CD4-positive, alpha-beta T cell treated with Interleukin-1 beta for 1 hour (primary cell): ENCODE measurements at regions not wholly inside any gene's neighbourhood (a gene's known extent, or its start where the extent isn't known, plus 50 kb on each side); places are given as distances from the start of the nearest gene placed in this dataset.
"Not testable (repeated sequence)": the region's sequence is repeated elsewhere in the genome, so short reads cannot be mapped to it uniquely, and the experiment has no call there.

Experiments used
- DNase-seq, 2 donors: peaks; one replicate each; pipeline ENCODE4 v3.0.0-alpha.2; 2020 to 2022

- DNase-seq = no peak
These were observed 610.9 kb upstream of the CITED2 start for GRCh38 chr6:139985236-139985815.

GRCh38 chr6:139984317-139984716, 609.9 kb upstream of the CITED2 start:
- DNase-seq = no peak

- no peak for DNase-seq
These were observed 609.3 kb upstream of the CITED2 start for GRCh38 chr6:139983555-139984276.

GRCh38 chr6:139982652-139983295, 608.3 kb upstream of the CITED2 start:
- no peak for DNase-seq

GRCh38 chr6:139982195-139982594, 607.7 kb upstream of the CITED2 start:
- DNase-seq = no peak

GRCh38 chr6:139981768-139982181, 607.3 kb upstream of the CITED2 start:
- no peak for DNase-seq

GRCh38 chr6:139981066-139981624, 606.7 kb upstream of the CITED2 start:
- DNase-seq = no peak

GRCh38 chr6:139980631-139981030, 606.2 kb upstream of the CITED2 start:
- not testable (repeated sequence) for DNase-seq

GRCh38 chr6:139979021-139979725, 604.7 kb upstream of the CITED2 start:
- DNase-seq = no peak

- DNase-seq = no peak
These were observed 603.5 kb upstream of the CITED2 start for GRCh38 chr6:139977887-139978332.

- no peak for DNase-seq
These were observed 599.4 kb upstream of the CITED2 start for GRCh38 chr6:139973669-139974344.

- no peak for DNase-seq
These were observed 597.7 kb upstream of the CITED2 start for GRCh38 chr6:139972116-139972515.

GRCh38 chr6:139970591-139970991, 596.1 kb upstream of the CITED2 start:
- no peak for DNase-seq

GRCh38 chr6:139967497-139967896, 593.0 kb upstream of the CITED2 start:
- DNase-seq = no peak

- DNase-seq = no peak
These were observed 590.9 kb upstream of the CITED2 start for GRCh38 chr6:139965393-139965792.

- DNase-seq = no peak
These were observed 590.3 kb upstream of the CITED2 start for GRCh38 chr6:139964737-139965136.

- DNase-seq = no peak
These were observed 588.4 kb upstream of the CITED2 start for GRCh38 chr6:139962654-139963347.

GRCh38 chr6:139961190-139961589, 586.7 kb upstream of the CITED2 start:
- no peak for DNase-seq

GRCh38 chr6:139960671-139961070, 586.2 kb upstream of the CITED2 start:
- DNase-seq = no peak

GRCh38 chr6:139955366-139956155, 581.1 kb upstream of the CITED2 start:
- DNase-seq = no peak

GRCh38 chr6:139954463-139955071, 580.1 kb upstream of the CITED2 start:
- DNase-seq = no peak
